ENCODE measurements at regions not wholly inside any gene's neighbourhood (a gene's known extent, or its start where the extent isn't known, plus 50 kb on each side); places are given as distances from the start of the nearest gene placed in this dataset.

DNA sequence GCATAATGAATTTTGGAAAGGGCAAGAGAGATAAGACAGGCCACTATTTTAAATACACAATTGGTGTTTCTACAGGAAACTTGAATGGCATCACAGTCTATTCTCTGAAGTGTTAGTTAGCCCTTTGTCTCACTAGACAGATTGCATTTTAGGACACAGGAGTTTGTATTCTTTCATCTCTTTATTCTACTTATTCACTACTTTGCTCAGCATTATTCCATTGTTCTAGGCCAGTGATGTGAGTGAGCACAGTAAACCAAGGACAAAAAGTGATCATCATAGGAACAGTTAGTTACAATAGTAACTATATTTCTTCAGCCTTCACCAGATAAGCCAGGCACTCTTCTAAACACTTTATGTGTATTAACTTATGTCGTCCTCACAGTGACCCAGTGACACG lies 150.2 kb upstream of the SLCO3A1 start:
- TF ChIP-seq, protein P1, sequence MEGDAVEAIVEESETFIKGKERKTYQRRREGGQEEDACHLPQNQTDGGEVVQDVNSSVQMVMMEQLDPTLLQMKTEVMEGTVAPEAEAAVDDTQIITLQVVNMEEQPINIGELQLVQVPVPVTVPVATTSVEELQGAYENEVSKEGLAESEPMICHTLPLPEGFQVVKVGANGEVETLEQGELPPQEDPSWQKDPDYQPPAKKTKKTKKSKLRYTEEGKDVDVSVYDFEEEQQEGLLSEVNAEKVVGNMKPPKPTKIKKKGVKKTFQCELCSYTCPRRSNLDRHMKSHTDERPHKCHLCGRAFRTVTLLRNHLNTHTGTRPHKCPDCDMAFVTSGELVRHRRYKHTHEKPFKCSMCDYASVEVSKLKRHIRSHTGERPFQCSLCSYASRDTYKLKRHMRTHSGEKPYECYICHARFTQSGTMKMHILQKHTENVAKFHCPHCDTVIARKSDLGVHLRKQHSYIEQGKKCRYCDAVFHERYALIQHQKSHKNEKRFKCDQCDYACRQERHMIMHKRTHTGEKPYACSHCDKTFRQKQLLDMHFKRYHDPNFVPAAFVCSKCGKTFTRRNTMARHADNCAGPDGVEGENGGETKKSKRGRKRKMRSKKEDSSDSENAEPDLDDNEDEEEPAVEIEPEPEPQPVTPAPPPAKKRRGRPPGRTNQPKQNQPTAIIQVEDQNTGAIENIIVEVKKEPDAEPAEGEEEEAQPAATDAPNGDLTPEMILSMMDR (IDR thresholded peaks at IDR 0.05; ENCODE audit: low read depth, low read length, missing control alignments): no peak

GRCh38 chr15:91704343-91704742 lies 149.2 kb upstream of the SLCO3A1 start:
- TF ChIP-seq, protein P1 (IDR thresholded peaks at IDR 0.05; ENCODE audit: low read depth, low read length, missing control alignments): no peak
- H3K4me3 ChIP-seq (replicated peaks; ENCODE audit: low read depth, low read length): no peak overlapping the region
- no peak for DNase-seq (ENCODE audit: extremely low read depth, low read depth)

More for the DNA sequence above, 150.2 kb upstream of the SLCO3A1 start:
- no peak for DNase-seq (ENCODE audit: extremely low read depth, low read depth)
- H3K4me3 ChIP-seq (replicated peaks; ENCODE audit: low read depth, low read length): no peak overlapping the region

- TF ChIP-seq, protein P1 (IDR thresholded peaks at IDR 0.05; ENCODE audit: low read depth, low read length, missing control alignments): peak; percentile 73
- H3K4me3 ChIP-seq (replicated peaks; ENCODE audit: low read depth, low read length): no peak overlapping the region
- peak; percentile 5 for DNase-seq (ENCODE audit: extremely low read depth, low read depth)
These were observed 147.0 kb upstream of the SLCO3A1 start for GRCh38 chr15:91706322-91707032.

GRCh38 chr15:91710080-91710698 lies 143.3 kb upstream of the SLCO3A1 start:
- TF ChIP-seq, protein P1 (IDR thresholded peaks at IDR 0.05; ENCODE audit: low read depth, low read length, missing control alignments): no peak
- no peak for DNase-seq (ENCODE audit: extremely low read depth, low read depth)
- no peak overlapping the region for H3K4me3 ChIP-seq (replicated peaks; ENCODE audit: low read depth, low read length)

DNA sequence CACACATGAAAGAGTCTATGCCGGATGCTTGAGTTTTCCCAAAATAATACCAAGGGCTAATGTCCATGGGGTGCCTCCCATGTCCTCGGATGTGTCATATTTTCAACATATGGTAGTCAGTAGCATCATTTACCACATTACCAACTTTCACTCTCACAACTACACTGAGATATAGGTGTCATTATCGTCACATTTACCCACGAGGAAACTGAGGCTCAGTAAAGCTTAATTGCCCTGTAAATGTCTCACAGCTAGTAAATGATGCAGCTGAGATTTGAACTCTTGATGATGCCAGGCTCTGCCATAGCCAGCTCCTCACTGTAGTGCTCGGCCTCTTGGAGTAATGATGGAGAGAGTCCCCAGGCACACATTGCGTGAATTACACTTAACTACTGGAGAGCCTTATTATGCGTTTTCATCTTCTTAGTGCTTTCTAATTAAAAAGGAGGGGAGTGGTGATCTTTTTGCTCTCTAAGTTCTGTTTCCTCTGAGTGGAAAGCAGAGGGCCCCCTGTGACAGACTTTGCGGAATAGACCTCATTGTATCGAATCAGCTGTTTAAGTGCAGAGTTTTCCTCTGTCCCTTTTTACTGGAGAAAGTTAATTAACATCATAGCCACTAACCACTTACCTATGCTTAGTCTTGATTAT lies 142.0 kb upstream of the SLCO3A1 start:
- no peak for DNase-seq (ENCODE audit: extremely low read depth, low read depth)
- H3K4me3 ChIP-seq (replicated peaks; ENCODE audit: low read depth, low read length): no peak overlapping the region
- TF ChIP-seq, protein P1 (IDR thresholded peaks at IDR 0.05; ENCODE audit: low read depth, low read length, missing control alignments): no peak

DNA sequence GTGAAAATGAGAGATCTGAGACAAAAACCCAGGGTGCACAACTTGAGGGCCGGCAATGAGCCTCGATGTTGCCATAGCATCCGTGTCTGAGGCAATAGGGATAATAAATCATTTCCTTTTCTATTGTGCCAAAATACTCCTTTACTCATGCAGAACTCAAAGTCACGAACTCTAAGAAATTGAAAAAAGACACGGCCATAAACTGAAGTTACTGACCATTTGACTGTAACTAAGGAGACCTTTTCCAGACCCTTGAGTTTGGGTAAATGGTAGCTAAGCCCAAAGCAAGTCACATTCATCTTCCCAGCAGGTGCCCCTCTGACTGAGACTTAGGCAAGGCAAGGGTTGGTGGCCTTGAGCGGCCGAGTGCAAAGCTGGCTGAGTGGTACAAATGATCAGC lies 141.2 kb upstream of the SLCO3A1 start:
- DNase-seq (ENCODE audit: extremely low read depth, low read depth): no peak
- TF ChIP-seq, protein P1 (IDR thresholded peaks at IDR 0.05; ENCODE audit: low read depth, low read length, missing control alignments): no peak
- H3K4me3 ChIP-seq (replicated peaks; ENCODE audit: low read depth, low read length): no peak overlapping the region
